ENCODE measurements at regions not wholly inside any gene's neighbourhood (a gene's known extent, or its start where the extent isn't known, plus 50 kb on each side); places are given as distances from the start of the nearest gene placed in this dataset.

GRCh38 chr6:164547076-164547475, 762.3 kb downstream of the C6orf118 start:
- DNase-seq (ENCODE audit: extremely low spot score), result no peak
- ChIA-PET POLR2A (no interaction called here), CTCF (interaction anchor here (1.3 kb wide), 1 partner anchor 12 kb away, joined by 3 read pairs; no protein-coding TSS in a partner anchor)
- TF ChIP-seq CTCF (IDR thresholded peaks at IDR 0.05; ENCODE audit: control extremely low read depth, extremely low read depth, low read depth, missing control alignments), result no peak

- TF ChIP-seq CTCF (IDR thresholded peaks at IDR 0.05; ENCODE audit: control extremely low read depth, extremely low read depth, low read depth, missing control alignments), result no peak
- DNase-seq (ENCODE audit: extremely low spot score), result no peak
- POLR2A ChIA-PET, result no interaction called here
- CTCF ChIA-PET, result interaction anchor here (1.3 kb wide), 1 partner anchor 13 kb away, joined by 3 read pairs; no protein-coding TSS in a partner anchor
Observed at GRCh38 chr6:164546263-164546662, 763.1 kb downstream of the C6orf118 start.

- ChIA-PET POLR2A (no interaction called here), CTCF (interaction anchor here (1.0 to 1.2 kb wide), 2 partner anchors 10 to 25 kb away, joined by 3 to 4 read pairs; no protein-coding TSS in a partner anchor)
- no peak for TF ChIP-seq CTCF (IDR thresholded peaks at IDR 0.05; ENCODE audit: control extremely low read depth, extremely low read depth, low read depth, missing control alignments)
- DNase-seq (ENCODE audit: extremely low spot score), result no peak
Observed at GRCh38 chr6:164534070-164534766, 775.2 kb downstream of the C6orf118 start.

GRCh38 chr6:164533045-164533362, 776.4 kb downstream of the C6orf118 start:
- no peak for DNase-seq (ENCODE audit: extremely low spot score)
- POLR2A ChIA-PET, result no interaction called here
- CTCF ChIA-PET, result interaction anchor here (1.0 to 1.2 kb wide), 3 partner anchors 15 to 306 kb away, joined by 3 read pairs; no protein-coding TSS in a partner anchor
- no peak for TF ChIP-seq CTCF (IDR thresholded peaks at IDR 0.05; ENCODE audit: control extremely low read depth, extremely low read depth, low read depth, missing control alignments)

- ChIA-PET POLR2A (no interaction called here), CTCF (interaction anchor here (1.0 to 1.2 kb wide), 3 partner anchors 15 to 306 kb away, joined by 3 read pairs; no protein-coding TSS in a partner anchor)
- TF ChIP-seq CTCF (IDR thresholded peaks at IDR 0.05; ENCODE audit: control extremely low read depth, extremely low read depth, low read depth, missing control alignments), result no peak
- DNase-seq (ENCODE audit: extremely low spot score), result no peak
Observed at GRCh38 chr6:164532198-164533044, 777.0 kb downstream of the C6orf118 start.

GRCh38 chr6:164531736-164532135, 777.7 kb downstream of the C6orf118 start:
- ChIA-PET POLR2A (no interaction called here), CTCF (interaction anchor here (1.2 kb wide), 1 partner anchor 307 kb away, joined by 3 read pairs; no protein-coding TSS in a partner anchor)
- no peak for TF ChIP-seq CTCF (IDR thresholded peaks at IDR 0.05; ENCODE audit: control extremely low read depth, extremely low read depth, low read depth, missing control alignments)
- DNase-seq (ENCODE audit: extremely low spot score), result no peak

Measured in GM10248 (cell line).